ENCODE measurements at regions not wholly inside any gene's neighbourhood (a gene's known extent, or its start where the extent isn't known, plus 50 kb on each side); places are given as distances from the start of the nearest gene placed in this dataset.

- TF ChIP-seq POLR2A (IDR thresholded peaks at IDR 0.05) (no peak), CTCF (IDR thresholded peaks at IDR 0.05) (no peak)
- no peak for DNase-seq
- Histone ChIP-seq H3K27me3 (no peaks in the 10 kb centered on the region), H3K27ac (no peak overlapping the region), H3K4me1 (replicated peaks in 1 of 2) (no peaks in the 10 kb centered on the region), H3K4me3 (no peak overlapping the region), H3K36me3 (replicated peaks in 1 of 2) (no peaks in the 10 kb centered on the region), H3K9me3 (replicated peaks in 1 of 3) (no peaks in the 10 kb centered on the region)
- 83 to 100% (median 92%) methylated on average over 1 to 2 of the region's 2 CpGs for WGBS, 4 donors
- intact Hi-C loops (cut with DNase I) = no loop called here
These were observed 707.2 kb downstream of the AACS start for GRCh38 chr12:125772403-125772802.

GRCh38 chr12:125773033-125773640 is 707.9 kb downstream of the AACS start:
- no peaks in the 10 kb centered on the region for H3K9me3 ChIP-seq (replicated peaks in 1 of 3)
- WGBS, 4 donors = 29 to 40% (median 37%) methylated on average over 14 of the region's 14 CpGs
- peak in 1 of 7 donors; percentile 2 for DNase-seq
- H3K4me3 ChIP-seq = no peak overlapping the region
- intact Hi-C loops (cut with DNase I) = no loop called here
- no peak overlapping the region for H3K27ac ChIP-seq
- peak in 1 of 6 experiments; percentile 15 for TF ChIP-seq CTCF (IDR thresholded peaks at IDR 0.05)
- TF ChIP-seq POLR2A (IDR thresholded peaks at IDR 0.05) = no peak
- no peaks in the 10 kb centered on the region for H3K27me3 ChIP-seq
- no peaks in the 10 kb centered on the region for H3K36me3 ChIP-seq (replicated peaks in 1 of 2)
- no peaks in the 10 kb centered on the region for H3K4me1 ChIP-seq (replicated peaks in 1 of 2)

- H3K27ac ChIP-seq = no peak overlapping the region
- intact Hi-C loops (cut with DNase I) = no loop called here
- WGBS, 4 donors = 91 to 95% (median 94%) methylated on average over 3 of the region's 3 CpGs
- no peak overlapping the region for H3K4me3 ChIP-seq
- DNase-seq = no peak
- no peaks in the 10 kb centered on the region for H3K27me3 ChIP-seq
- TF ChIP-seq POLR2A (IDR thresholded peaks at IDR 0.05) = no peak
- TF ChIP-seq CTCF (IDR thresholded peaks at IDR 0.05) = no peak
- no peaks in the 10 kb centered on the region for H3K4me1 ChIP-seq (replicated peaks in 1 of 2)
- no peaks in the 10 kb centered on the region for H3K36me3 ChIP-seq (replicated peaks in 1 of 2)
- no peaks in the 10 kb centered on the region for H3K9me3 ChIP-seq (replicated peaks in 1 of 3)
These were observed 710.3 kb downstream of the AACS start for GRCh38 chr12:125775507-125775906.

- no peak for DNase-seq
- intact Hi-C loops (cut with DNase I) = no loop called here
- no peak for TF ChIP-seq CTCF (IDR thresholded peaks at IDR 0.05)
- no peak for TF ChIP-seq POLR2A (IDR thresholded peaks at IDR 0.05)
- H3K27me3 ChIP-seq = no peaks in the 10 kb centered on the region
- no peaks in the 10 kb centered on the region for H3K36me3 ChIP-seq (replicated peaks in 1 of 2)
- no peaks in the 10 kb centered on the region for H3K4me1 ChIP-seq (replicated peaks in 1 of 2)
- H3K9me3 ChIP-seq (replicated peaks in 1 of 3) = no peaks in the 10 kb centered on the region
- 78 to 88% (median 79%) methylated on average over 3 of the region's 3 CpGs for WGBS, 4 donors
- H3K4me3 ChIP-seq = no peak overlapping the region
- H3K27ac ChIP-seq = no peak overlapping the region
These were observed 711.0 kb downstream of the AACS start for GRCh38 chr12:125776212-125776611.

All from adrenal gland (tissue), 9 donors.